Transverse colon (tissue), 4 donors: ENCODE measurements at regions not wholly inside any gene's neighbourhood (a gene's known extent, or its start where the extent isn't known, plus 50 kb on each side); places are given as distances from the start of the nearest gene placed in this dataset.

Experiments
- EP300 ChIP-seq: sonication (generic); formaldehyde crosslinking; IDR thresholded peaks from one replicate; pipeline ENCODE4 v1.6.1; 2017; ENCODE audit warnings: antibody characterized with exemption, low read depth
- POLR2A ChIP-seq: fragments of 450-650 bp; IDR thresholded peaks from one replicate; pipeline ENCODE4 v1.6.1; 2016; ENCODE audit warnings: antibody characterized with exemption, mild to moderate bottlenecking, moderate library complexity
- POLR2AphosphoS5 ChIP-seq, 3 donors: sonication (generic); formaldehyde crosslinking; IDR thresholded peaks; one replicate each; pipeline ENCODE4 v1.6.1; 2016; ENCODE audit warnings: antibody characterized with exemption in 3 of 3
- TF ChIP-seq, protein P1 (sequence below), 5 experiments: fragments of 200-600 bp in 3 of 5; fragments of 450-650 bp in 2 of 5; sonication (generic) in 3 of 5; IDR thresholded peaks; 1 replicate in 2 of 5; 2 replicates in 3 of 5; pipeline ENCODE4 v1.5.1; 2016 to 2017; ENCODE audit warnings: antibody characterized with exemption in 5 of 5, inconsistent platforms in 3 of 5, mild to moderate bottlenecking in 2 of 5, moderate library complexity in 1 of 5

DNA sequence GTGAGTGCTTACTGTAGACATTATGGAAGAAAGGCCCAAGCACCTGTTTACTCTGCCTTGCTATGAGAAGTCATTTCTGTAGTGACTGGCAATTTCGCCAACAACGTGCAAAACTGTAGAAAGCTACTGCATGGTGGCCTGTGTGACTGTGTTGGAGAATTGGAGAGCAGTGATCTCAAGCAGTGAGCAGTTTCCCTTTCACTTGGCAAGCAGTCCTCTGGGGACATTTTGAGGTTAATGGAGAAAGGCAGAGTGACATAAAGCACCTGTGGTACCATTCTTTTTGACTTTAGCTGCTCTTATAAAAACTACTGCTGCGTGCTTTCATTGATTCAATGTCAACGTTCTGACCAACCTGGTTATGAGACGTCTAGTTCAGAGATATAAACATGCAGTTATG is 382.6 kb upstream of the JAG1 start:
- no peak for TF ChIP-seq POLR2A
- TF ChIP-seq, protein P1, sequence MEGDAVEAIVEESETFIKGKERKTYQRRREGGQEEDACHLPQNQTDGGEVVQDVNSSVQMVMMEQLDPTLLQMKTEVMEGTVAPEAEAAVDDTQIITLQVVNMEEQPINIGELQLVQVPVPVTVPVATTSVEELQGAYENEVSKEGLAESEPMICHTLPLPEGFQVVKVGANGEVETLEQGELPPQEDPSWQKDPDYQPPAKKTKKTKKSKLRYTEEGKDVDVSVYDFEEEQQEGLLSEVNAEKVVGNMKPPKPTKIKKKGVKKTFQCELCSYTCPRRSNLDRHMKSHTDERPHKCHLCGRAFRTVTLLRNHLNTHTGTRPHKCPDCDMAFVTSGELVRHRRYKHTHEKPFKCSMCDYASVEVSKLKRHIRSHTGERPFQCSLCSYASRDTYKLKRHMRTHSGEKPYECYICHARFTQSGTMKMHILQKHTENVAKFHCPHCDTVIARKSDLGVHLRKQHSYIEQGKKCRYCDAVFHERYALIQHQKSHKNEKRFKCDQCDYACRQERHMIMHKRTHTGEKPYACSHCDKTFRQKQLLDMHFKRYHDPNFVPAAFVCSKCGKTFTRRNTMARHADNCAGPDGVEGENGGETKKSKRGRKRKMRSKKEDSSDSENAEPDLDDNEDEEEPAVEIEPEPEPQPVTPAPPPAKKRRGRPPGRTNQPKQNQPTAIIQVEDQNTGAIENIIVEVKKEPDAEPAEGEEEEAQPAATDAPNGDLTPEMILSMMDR (IDR thresholded peaks at IDR 0.05): no peak
- no peak for TF ChIP-seq EP300
- TF ChIP-seq POLR2AphosphoS5 (IDR thresholded peaks at IDR 0.05): no peak
